HepG2 (cell line): ENCODE measurements at regions not wholly inside any gene's neighbourhood (a gene's known extent, or its start where the extent isn't known, plus 50 kb on each side); places are given as distances from the start of the nearest gene placed in this dataset.

Experiments used
- CCDC6 ChIP-seq: sonication (generic); formaldehyde crosslinking; IDR thresholded peaks from 2 replicates; pipeline ENCODE4 v1.8.1; 2022; ENCODE audit warnings: mild to moderate bottlenecking, missing genetic modification reagents, moderate library complexity
- EZH2 ChIP-seq: conservative IDR thresholded peaks from 2 replicates; pipeline ENCODE4 v1.6.1; 2012; ENCODE audit warnings: mild to moderate bottlenecking, low read depth, low read length, moderate library complexity
- PAWR ChIP-seq: sonication (generic); formaldehyde crosslinking; IDR thresholded peaks from 2 replicates; pipeline ENCODE4 v1.4.0; 2020; ENCODE audit warnings: missing genetic modification reagents, mild to moderate bottlenecking, borderline replicate concordance
- ZNF580 ChIP-seq: IDR thresholded peaks from 2 replicates; pipeline ENCODE4 v1.6.1; 2016; ENCODE audit warnings: low read depth, borderline replicate concordance
- ZZZ3 ChIP-seq: sonication (generic); formaldehyde crosslinking; IDR thresholded peaks from 2 replicates; pipeline ENCODE4 v1.4.0; 2020; ENCODE audit warnings: missing genetic modification reagents, mild to moderate bottlenecking, borderline replicate concordance
- TF ChIP-seq, protein P1 (sequence below): sonication (generic); formaldehyde crosslinking; IDR thresholded peaks from 2 replicates; pipeline ENCODE4 v1.5.0; 2020; ENCODE audit warnings: missing genetic modification reagents, mild to moderate bottlenecking, borderline replicate concordance
- TF ChIP-seq, protein P2 (sequence below): sonication (generic); formaldehyde crosslinking; IDR thresholded peaks from 2 replicates; pipeline ENCODE4 v1.5.0; 2020; ENCODE audit warnings: mild to moderate bottlenecking, missing genetic modification reagents, borderline replicate concordance
- TF ChIP-seq, protein P3 (sequence below): sonication (generic); formaldehyde crosslinking; IDR thresholded peaks from 2 replicates; pipeline ENCODE4 v1.4.0; 2020; ENCODE audit warnings: missing genetic modification reagents

- TF ChIP-seq, protein P1, sequence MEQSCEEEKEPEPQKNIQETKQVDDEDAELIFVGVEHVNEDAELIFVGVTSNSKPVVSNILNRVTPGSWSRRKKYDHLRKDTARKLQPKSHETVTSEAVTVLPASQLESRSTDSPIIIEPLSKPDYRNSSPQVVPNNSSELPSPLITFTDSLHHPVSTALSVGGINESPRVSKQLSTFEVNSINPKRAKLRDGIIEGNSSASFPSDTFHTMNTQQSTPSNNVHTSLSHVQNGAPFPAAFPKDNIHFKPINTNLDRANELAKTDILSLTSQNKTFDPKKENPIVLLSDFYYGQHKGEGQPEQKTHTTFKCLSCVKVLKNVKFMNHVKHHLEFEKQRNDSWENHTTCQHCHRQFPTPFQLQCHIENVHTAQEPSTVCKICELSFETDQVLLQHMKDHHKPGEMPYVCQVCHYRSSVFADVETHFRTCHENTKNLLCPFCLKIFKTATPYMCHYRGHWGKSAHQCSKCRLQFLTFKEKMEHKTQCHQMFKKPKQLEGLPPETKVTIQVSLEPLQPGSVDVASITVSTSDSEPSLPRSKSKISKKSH (CRISPR knock-in tag), result no peak
- TF ChIP-seq ZNF580 (CRISPR knock-in tag) (no peak), EZH2 (no peak), PAWR (CRISPR knock-in tag) (no peak), CCDC6 (CRISPR knock-in tag) (no peak), ZZZ3 (no peak)
- TF ChIP-seq, protein P2, sequence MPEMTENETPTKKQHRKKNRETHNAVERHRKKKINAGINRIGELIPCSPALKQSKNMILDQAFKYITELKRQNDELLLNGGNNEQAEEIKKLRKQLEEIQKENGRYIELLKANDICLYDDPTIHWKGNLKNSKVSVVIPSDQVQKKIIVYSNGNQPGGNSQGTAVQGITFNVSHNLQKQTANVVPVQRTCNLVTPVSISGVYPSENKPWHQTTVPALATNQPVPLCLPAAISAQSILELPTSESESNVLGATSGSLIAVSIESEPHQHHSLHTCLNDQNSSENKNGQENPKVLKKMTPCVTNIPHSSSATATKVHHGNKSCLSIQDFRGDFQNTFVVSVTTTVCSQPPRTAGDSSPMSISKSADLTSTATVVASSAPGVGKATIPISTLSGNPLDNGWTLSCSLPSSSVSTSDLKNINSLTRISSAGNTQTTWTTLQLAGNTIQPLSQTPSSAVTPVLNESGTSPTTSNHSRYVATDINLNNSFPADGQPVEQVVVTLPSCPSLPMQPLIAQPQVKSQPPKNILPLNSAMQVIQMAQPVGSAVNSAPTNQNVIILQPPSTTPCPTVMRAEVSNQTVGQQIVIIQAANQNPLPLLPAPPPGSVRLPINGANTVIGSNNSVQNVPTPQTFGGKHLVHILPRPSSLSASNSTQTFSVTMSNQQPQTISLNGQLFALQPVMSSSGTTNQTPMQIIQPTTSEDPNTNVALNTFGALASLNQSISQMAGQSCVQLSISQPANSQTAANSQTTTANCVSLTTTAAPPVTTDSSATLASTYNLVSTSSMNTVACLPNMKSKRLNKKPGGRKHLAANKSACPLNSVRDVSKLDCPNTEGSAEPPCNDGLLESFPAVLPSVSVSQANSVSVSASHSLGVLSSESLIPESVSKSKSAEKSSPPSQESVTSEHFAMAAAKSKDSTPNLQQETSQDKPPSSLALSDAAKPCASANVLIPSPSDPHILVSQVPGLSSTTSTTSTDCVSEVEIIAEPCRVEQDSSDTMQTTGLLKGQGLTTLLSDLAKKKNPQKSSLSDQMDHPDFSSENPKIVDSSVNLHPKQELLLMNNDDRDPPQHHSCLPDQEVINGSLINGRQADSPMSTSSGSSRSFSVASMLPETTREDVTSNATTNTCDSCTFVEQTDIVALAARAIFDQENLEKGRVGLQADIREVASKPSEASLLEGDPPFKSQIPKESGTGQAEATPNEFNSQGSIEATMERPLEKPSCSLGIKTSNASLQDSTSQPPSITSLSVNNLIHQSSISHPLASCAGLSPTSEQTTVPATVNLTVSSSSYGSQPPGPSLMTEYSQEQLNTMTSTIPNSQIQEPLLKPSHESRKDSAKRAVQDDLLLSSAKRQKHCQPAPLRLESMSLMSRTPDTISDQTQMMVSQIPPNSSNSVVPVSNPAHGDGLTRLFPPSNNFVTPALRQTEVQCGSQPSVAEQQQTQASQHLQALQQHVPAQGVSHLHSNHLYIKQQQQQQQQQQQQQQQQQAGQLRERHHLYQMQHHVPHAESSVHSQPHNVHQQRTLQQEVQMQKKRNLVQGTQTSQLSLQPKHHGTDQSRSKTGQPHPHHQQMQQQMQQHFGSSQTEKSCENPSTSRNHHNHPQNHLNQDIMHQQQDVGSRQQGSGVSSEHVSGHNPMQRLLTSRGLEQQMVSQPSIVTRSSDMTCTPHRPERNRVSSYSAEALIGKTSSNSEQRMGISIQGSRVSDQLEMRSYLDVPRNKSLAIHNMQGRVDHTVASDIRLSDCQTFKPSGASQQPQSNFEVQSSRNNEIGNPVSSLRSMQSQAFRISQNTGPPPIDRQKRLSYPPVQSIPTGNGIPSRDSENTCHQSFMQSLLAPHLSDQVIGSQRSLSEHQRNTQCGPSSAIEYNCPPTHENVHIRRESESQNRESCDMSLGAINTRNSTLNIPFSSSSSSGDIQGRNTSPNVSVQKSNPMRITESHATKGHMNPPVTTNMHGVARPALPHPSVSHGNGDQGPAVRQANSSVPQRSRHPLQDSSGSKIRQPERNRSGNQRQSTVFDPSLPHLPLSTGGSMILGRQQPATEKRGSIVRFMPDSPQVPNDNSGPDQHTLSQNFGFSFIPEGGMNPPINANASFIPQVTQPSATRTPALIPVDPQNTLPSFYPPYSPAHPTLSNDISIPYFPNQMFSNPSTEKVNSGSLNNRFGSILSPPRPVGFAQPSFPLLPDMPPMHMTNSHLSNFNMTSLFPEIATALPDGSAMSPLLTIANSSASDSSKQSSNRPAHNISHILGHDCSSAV, result no peak
- TF ChIP-seq, protein P3, sequence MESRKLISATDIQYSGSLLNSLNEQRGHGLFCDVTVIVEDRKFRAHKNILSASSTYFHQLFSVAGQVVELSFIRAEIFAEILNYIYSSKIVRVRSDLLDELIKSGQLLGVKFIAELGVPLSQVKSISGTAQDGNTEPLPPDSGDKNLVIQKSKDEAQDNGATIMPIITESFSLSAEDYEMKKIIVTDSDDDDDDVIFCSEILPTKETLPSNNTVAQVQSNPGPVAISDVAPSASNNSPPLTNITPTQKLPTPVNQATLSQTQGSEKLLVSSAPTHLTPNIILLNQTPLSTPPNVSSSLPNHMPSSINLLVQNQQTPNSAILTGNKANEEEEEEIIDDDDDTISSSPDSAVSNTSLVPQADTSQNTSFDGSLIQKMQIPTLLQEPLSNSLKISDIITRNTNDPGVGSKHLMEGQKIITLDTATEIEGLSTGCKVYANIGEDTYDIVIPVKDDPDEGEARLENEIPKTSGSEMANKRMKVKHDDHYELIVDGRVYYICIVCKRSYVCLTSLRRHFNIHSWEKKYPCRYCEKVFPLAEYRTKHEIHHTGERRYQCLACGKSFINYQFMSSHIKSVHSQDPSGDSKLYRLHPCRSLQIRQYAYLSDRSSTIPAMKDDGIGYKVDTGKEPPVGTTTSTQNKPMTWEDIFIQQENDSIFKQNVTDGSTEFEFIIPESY (CRISPR knock-in tag), result no peak
These were observed 238.4 kb downstream of the ATG4C start for GRCh38 chr1:63022319-63022718.
